ENCODE measurements at regions not wholly inside any gene's neighbourhood (a gene's known extent, or its start where the extent isn't known, plus 50 kb on each side); places are given as distances from the start of the nearest gene placed in this dataset.

DNA sequence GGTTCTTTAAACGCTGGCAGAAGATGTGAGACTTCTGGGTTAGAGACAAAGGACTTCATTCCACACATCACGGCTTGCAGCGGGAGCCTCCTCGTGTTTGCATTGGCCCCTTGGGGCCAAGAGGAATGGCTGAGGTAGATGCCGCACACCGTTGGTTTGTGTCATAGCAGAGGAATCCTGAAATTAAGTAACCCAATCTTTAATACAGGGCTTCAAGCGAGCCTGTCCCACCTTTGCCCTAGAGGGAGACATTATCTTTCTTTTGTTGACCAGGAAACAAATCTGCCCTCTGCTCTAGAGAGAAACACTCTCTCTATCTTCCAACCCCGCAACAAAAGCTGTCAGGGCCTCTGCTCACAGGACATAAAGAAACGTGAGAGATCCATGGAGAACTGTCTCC, 277.5 kb upstream of the ZFP64 start:
- DNase-seq, result no peak

DNA sequence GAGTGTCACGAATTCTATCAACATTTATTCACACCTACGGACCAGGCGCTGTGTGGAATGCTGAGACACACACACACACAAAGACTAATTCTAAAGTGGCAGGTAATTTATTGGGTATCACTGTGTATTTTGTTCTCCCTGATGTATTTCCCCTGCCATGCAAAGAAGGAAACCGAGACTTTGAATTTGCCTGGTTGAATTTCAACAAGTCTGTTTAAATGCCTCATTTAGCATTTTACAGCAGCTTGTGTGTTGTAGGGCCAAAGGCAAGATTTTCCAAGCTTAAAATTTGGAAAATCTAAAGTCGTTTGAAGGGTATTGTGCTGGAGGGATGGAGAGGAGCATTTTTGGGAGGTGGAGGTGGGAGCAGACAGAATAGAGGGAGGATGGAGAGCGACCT, 274.4 kb upstream of the ZFP64 start:
- no peak for DNase-seq

DNA sequence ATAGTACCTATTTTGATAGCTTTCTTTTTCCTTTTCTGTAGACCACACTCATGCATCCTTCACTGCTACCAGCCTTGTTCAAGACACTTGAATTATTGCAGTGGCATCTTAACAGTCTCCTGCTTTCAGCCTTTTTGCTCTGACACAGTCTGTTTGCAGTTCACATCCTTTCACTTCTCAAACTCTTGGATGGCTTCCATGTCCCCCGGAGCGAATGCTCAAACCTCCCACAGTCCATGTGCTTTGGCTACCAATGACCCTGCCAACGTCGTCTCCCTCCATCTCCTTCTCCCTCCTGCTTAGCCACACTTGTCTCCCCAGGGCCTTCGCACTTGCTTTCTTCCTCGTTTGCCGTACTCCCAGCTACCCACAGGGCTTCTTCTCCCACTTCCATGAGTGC, 270.0 kb upstream of the ZFP64 start:
- no peak for DNase-seq

DNA sequence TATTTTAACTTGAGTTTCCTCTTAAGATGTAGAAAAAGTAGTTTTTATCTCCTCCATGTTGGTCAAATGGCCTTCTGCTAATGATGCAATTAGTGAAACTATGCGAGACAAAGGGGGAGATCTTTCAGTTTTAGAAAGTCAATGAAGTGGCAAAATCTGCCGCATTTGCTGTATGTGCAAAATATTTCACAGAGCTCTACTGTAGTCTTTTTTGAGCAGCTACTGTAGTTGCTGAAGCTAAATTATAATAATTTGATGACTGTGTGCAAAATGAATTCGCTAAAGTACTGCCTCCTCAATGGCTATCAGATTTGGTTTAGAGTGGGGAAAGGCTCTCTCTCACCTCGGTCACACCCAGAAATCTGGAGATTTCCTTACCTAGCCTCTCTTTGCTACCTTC, 267.6 kb upstream of the ZFP64 start:
- DNase-seq, result no peak

DNA sequence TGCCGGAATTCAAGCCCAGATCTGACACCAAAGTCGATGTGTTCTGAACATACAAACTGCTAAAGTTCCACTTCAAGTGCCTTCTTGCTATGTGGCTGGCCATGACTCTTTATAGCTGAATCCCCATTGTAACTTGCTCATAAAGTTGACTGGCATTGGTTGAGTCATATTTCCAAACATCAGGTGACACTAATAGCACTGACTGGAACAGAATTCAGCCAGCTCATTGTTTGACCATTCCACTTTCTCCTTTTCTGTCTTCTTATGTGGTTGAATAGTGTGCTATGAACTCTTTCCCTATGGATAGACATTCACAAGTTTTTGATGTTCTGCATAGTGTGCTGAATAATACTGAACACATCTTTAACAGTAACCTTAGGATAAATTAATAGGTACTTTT, 266.2 kb upstream of the ZFP64 start:
- no peak for DNase-seq

DNA sequence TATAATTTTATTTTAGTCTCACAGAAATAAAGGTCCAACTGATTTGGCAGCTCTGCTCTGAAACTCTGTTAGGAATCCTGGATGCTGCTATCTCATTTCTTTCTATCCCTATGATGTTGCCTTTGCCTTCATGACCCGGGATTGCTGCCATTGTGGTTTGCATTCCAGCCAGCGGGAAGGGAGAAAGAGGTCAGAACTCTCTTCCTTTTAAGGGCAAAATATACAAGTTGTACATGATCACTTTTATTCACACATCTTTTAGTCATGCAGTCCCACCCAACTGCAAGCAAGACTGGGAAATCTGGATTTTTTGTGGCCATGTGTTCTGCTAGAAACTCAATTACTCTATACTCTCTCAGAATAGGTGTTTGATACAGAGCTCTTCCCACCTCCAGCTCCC, 263.1 kb upstream of the ZFP64 start:
- DNase-seq, result no peak

DNA sequence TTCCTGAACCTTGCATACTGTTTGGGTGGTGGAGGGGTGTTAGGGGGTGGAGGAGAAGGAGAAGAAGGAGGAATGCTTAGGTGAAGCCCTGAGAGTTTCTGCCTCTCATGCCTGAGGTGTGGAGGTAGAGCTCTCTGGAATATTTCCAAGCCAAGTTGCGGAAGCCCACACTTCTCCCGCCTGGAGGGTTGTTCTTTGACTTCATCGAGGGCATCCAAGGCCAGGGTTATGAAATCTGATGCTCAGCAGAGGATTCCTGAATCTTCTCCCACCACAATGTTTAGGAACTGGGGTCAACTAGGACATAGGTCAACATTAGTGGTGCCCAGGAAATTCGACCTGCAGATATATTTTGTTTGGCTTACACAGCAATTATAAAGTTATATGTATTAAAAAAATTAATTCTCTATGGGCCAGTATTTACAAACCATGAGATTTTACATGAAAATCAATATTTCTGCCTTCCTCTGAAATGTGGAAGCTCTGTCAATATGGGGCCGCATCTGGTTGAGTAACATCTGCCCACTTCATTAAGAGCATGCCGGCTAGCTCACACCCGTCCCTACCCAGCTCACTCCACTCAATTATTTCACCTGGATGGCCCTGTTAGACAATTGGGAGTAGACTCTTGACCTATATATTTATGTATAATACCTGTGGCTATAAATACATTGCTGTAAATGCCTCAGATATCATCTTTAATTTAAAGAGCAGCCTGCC, 257.1 kb upstream of the ZFP64 start:
- DNase-seq, result peak; percentile 6

DNA sequence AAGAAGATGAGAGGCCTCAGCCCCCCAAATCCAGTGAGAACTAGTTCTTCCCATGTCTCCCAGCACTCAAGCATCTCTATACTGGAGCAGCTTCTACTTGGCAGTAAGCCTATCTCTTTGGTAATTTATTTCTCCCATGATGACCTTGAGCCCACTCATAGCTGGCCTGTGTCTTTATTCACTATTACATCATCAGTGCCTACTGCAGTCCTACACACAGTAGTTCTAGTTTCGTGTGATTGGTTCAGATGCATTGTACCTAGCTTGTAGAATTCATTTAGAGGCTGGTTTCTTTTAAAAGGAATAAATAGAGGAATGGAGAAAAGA, 255.6 kb upstream of the ZFP64 start:
- DNase-seq, result no peak

DNA sequence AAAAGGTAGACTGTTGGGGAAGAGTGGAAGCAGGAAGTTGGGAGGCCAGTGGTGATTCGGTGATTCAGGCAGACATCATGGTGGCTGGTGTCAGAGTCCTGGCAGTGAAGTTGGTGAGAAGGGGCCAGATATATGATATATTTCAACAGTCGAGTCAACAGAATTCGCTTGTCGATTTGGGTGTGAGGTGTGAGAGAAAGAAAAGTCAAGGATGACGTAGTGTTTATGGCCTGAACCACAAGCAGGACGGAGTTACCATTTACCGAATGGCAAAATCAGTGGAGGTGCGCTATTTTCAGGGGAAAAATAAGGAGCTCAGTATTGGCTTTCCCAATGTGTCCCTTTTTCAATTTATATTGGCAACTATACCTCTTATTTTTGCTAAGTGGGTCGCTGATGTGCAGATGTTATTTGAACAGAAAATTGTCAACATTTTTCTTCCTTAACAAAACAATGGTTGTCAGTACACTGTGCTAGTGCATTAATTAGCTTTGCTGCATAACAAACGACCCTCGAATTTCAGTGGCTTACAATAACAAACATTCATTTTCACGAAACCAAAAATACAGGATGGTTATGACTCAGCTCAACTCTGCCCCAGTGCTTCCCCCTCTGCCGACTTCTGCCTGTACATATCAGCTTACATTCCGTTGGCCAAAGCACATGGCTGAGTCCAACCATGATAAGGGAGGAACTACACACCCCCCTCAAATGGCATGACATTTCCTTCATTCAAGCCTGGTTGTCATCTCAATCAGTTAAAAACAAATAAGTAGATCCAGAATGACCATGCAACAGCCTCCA, 255.0 kb upstream of the ZFP64 start:
- DNase-seq, result no peak

DNA sequence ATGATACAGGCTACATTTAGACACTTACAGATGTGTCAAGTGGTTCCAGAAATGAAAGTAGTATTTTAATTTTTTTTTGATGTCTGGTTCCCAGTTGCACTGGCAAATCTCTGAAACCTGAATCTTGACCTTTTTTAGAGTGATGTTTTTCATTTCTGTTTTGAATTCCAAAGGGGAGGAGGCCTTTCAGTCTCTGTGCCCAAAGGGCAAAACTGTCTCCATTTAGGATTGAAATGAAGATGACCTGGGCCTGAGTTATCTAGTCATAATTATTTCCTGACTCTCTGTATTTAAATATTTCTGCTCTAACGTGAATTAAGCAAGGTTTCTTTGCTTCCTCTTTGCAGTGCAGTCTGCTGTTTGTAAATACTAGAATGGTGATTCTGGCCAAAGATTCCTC, 252.9 kb upstream of the ZFP64 start:
- no peak for DNase-seq

DNA sequence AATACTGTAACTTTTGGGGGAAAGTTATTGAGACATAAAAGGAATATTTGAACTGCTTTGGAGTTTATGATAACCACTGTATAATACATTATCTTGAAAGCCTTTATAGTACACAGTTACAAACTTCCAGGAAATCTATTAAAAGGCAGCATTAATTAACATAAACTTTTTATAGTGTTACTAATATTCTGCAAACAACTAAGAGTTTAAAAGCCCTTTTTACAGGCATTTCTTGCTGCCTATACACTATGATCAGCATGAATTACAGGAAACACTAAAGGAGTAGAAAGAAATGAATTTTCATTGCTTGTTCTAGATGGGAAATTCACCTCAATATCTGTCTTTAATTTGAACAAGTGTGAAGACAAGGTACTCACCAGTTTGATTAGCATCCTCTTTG, 252.3 kb upstream of the ZFP64 start:
- DNase-seq, result no peak

DNA sequence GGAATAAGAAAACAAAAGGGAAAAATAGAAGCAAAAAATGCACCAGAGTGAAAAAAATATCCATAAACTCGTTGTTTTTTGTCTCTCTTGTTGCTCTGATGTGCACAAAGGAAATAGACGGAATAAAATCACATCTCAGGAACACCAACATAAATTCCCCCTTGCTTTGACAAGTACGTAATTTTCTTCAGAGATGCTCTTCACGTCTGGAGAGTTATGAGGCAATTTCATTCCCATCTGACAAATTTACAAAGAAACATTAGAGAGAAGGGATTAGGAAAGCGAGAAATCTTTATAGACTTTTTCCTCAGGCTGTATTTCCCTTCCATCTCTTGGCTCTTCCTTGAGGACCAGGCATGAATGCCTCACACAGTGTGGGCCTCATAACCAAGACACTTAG, 250.1 kb upstream of the ZFP64 start:
- no peak for DNase-seq

DNA sequence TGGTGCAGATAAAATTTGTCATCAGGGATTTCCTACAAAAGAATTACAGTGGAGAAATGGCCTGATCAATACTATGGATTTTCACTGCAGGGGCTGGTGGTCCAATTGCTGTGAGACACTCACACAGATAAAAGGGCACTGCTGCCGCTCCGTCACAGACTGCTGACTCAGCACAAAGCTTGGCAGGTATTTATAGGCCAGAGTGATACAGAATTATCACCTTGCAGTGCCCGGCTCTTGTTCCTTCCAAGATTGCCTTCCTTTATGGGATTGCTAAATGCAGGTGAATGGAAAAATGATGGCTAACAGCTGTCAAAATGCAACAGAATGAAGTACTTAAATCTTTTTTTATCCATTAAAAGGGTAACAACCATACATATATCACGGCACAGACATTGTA, 247.8 kb upstream of the ZFP64 start:
- DNase-seq, result peak; percentile 30

DNA sequence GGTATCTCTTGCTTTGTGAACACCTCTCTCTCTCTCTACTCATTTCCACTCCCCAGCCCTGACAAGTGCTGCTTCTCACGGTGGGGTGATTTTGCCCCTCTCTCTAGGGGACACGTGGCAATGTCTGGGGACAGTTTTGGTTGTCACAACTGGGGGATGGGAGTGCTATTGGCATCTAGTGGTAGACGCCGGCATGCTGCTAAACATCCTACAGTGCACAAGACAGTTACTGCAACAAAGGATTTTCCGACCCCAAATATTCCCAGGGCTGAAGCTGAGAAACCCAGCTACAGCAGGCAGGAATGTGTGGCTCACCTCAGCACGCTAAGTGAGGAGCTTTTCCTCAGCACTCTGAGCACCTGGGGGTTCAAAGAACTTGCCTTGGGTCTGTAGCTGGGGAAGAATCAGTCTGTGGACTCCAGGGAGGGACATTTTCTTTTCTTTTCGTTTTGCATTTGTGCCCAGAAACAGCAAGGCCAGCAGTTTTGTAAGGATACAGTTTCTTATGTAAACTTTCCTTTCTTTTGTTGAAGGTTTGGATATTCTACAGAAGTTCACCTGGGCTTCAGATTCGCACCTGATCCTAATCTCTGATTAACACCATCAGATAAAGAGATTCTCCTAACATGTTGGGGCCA, 246.9 kb upstream of the ZFP64 start:
- DNase-seq, result no peak

DNA sequence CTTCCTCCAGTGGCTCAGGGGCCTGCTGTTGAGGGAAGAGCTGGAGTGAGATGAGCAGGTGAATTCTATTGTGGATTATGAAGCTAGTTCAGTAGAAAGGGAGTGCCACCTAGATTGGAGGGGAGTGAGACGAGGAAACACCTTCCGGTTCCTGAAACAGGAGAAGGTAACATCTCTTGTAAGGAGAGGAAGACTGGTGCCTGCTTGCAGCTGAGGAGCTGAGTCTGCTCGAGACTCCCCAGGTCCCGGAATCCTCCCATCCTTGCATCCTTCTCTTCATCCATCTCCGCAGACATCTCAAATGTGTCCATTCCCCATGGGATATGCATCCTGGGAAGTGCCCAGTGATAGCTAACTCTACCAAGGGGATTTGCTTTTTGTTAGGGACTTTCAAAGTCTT, 242.9 kb upstream of the ZFP64 start:
- DNase-seq, result no peak

DNA sequence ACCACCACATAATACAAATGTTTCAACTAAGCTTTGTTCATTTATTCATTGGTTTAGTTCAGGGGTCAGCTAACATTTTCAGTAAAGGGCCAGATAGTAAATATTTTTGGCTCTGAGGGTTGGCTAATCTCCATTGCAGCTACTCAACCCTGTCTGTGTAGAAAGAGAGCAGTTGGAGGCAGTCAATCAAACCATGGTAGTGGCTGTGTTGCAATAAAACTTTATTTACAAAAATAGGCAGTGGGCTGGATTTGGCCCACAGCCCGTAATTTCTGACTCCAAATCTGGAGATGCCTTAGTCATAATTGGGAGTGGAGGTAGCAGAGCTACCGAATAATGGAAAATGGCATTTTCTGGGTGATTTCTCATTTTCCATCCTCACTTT, 242.5 kb upstream of the ZFP64 start:
- no peak for DNase-seq

DNA sequence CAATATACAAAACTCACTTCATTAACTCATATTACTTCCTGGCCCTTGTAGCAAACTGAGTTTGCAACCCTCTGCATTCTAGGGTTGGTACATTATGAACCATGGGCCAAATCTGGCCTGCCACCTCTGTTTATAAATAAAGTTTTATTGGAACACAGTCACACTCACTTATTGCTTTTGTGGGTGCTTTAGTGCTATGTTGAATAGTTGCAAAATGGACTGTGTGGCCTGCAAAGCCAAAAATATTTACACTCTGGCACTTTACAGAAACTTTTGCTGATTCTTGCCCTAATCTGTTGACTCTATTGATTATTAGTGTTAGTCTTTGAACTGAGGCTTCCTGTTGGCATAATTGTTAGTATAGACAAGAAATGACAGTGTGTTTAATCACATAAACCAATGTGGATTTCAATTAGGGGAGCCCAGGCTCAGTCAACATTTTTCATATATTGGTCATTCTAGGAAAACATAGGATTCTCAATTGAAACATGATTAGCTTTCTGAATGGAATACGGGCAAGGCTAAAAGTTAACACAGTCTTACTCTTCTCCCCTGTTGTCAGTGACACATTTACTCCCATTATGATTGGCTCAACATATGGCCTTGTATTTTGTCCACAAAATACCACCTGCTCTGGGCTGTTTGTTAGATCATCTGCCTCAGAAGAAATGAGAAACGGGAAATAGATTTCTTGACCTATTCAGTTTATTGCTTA, 241.9 kb upstream of the ZFP64 start:
- DNase-seq, result no peak

DNA sequence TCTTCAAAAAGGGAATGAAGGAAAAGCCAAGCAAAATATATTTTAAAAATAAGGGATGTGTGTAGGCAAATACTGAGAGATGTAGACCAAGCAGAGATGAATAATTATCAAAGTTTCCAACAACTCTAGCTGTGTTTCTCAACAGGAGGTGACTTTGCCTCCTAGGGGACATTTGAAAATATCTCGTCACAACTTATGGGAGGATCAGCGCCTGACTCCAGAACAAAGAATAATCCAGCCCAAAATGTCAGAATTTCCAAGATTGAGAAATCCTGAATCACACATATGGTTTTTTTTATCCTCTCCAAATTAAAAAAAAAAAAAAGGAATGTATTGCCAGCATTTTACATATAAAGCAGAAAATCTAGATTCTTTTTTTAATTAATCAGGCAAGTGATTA, 241.2 kb upstream of the ZFP64 start:
- DNase-seq, result no peak

DNA sequence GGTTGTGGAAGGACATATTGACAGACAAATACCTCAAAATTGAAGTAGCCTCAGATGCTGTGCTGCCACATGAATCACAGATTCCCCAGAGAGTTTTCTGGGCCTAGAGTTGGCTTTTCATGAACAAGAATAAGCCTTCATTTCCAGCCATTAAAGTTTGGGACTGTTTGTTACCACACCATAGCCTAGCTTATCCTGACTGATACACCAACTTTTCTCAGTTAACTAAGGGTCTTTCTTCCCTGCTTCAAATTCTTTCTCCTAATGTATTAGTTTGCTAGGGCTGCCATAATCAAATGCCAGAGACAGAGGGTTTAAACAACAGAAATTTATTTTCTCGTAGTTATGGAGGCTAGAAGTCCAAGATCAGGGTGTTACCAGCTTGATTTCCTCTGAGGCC, 237.4 kb upstream of the ZFP64 start:
- DNase-seq, result no peak

DNA sequence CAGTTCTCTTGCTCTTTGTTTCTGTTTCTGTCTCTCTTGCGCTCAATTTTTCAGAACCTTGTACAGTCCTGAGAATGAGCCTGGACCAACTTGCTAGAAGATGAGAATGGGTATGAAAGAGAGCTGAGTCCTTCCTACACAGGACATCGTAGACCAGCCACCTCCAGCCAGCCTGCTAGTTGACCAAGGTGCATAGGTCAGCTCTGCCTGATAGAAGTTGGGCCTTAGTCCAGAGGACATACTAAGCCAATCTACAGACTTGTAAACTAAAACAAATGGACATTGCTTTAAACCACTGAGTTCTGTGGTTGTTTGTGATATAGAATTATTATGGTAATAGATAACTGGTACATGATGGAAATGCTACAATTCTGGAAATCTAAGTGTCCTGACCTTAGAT, 236.4 kb upstream of the ZFP64 start:
- no peak for DNase-seq

DNA sequence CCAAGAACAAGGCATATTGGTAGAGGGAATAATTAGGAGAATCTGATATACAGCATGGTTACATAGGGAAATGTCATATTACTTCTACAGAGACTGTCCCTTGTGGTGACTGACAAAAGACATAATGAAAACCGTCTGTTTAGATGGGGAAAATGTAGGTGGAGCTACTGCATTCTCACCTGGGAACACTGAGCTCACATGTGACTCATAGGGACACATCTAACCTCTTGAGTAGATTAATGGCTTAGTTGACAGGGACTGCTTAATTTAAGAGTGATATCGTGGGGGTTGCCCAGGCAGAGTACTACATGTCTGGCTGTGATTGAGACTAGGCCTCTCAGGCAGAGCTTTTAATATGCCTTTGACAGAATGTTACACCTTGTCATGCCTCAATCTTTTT, 235.3 kb upstream of the ZFP64 start:
- DNase-seq, result no peak

DNA sequence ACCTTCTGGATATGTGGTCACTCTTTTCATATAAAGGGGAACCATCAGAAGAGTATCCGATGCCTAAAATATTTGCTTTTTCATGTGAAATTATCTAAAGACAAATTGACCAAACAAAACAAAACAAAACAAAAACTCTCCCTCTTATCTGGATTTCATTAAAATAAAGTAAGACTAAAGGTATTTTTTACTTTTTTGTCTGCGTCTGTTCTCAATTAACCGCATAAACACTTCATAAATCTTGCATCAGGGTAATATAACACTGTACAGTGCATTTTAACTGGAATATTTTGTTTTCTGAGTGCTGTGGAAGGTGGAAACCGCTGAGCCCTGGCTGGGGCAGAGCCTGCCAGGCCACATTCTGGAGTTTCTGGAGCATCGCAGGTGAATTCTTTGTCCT, 234.1 kb upstream of the ZFP64 start:
- no peak for DNase-seq

DNA sequence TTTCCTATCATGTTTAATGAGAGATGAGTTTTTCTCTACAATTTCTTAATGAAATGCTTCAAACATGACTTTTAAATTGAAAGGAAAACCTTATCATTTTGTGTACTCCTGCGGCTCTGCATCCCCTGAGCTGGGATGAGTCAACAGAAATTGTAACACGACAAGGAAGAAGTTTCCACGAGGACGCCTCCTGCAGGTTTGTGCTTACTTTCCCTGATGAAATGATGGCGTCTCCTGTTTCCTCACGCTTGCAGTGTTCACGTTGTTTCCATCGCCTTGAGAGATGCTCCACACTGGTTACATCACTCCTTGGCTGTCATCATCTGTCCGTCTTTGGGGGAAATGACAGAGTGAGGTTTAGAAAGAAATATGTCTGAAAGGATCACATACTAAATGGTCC, 233.7 kb upstream of the ZFP64 start:
- DNase-seq, result no peak

Measured in retina (tissue), 1 donor.